ENCODE measurements at regions not wholly inside any gene's neighbourhood (a gene's known extent, or its start where the extent isn't known, plus 50 kb on each side); places are given as distances from the start of the nearest gene placed in this dataset.

- Histone ChIP-seq H3K9me2 (ENCODE audit: insufficient read depth) (peaks cover 15% of the 10 kb centered on the region; the same call in 1 of the 2 replicates), H3K27me3 (ENCODE audit: insufficient read depth) (no peaks in the 10 kb centered on the region), H4K20me1 (replicated peaks; ENCODE audit: insufficient read depth) (no peaks in the 10 kb centered on the region), H2AFZ (no peak overlapping the region), H3K79me2 (replicated peaks; ENCODE audit: insufficient read depth) (no peaks in the 10 kb centered on the region), H3F3A (replicated peaks; ENCODE audit: low read depth) (no peaks in the 10 kb centered on the region), H3K27ac (ENCODE audit: low read depth) (no peak overlapping the region), H3K4me3 (no peak overlapping the region), H3K4me1 (ENCODE audit: insufficient read depth) (no peaks in the 10 kb centered on the region), H3K4me2 (no peak overlapping the region), H3K36me3 (ENCODE audit: insufficient read depth) (no peaks in the 10 kb centered on the region)
- peaks cover 3% of the 10 kb centered on the region for H3K36me3 Mint-ChIP-seq (ENCODE audit: low read depth)
- H3K4me3 Mint-ChIP-seq: no peak overlapping the region
- peaks cover 12% of the 10 kb centered on the region for H3K9me3 Mint-ChIP-seq
- TF ChIP-seq ETS1 (IDR thresholded peaks at IDR 0.05) (no peak), EZH2phosphoT487 (IDR thresholded peaks at IDR 0.05; ENCODE audit: unreplicated experiment) (no peak), POLR2AphosphoS5 (IDR thresholded peaks at IDR 0.05; ENCODE audit: low read depth) (no peak), ZNF462 (CRISPR knock-in tag; IDR thresholded peaks at IDR 0.05) (no peak), JUNB (IDR thresholded peaks at IDR 0.05; ENCODE audit: unreplicated experiment) (no peak), ZNF331 (CRISPR knock-in tag; IDR thresholded peaks at IDR 0.05; ENCODE audit: low read depth) (no peak), EZH2 (IDR thresholded peaks at IDR 0.05; ENCODE audit: low read depth, unreplicated experiment) (no peak), REST (IDR thresholded peaks at IDR 0.05; ENCODE audit: unreplicated experiment) (no peak), ZNF114 (CRISPR knock-in tag; IDR thresholded peaks at IDR 0.05) (no peak), CREB1 (CRISPR knock-in tag; IDR thresholded peaks at IDR 0.05; ENCODE audit: low read depth) (no peak), CTCF (conservative IDR thresholded peaks at IDR 0.05; ENCODE audit: low read depth in 2 of 2) (no peak), NANOG (IDR thresholded peaks at IDR 0.05; ENCODE audit: borderline replicate concordance) (no peak), STAT1 (IDR thresholded peaks at IDR 0.05; ENCODE audit: unreplicated experiment) (no peak)
- DNase-seq (ENCODE audit: low spot score) (no peak), ATAC-seq (no peak)
- no peak overlapping the region for H3K27ac Mint-ChIP-seq
- peaks cover 2% of the 10 kb centered on the region for H3K27me3 Mint-ChIP-seq (ENCODE audit: insufficient read depth, low read depth, poor library complexity)
- no peaks in the 10 kb centered on the region for H3K4me1 Mint-ChIP-seq
Observed at GRCh38 chr13:42383025-42383424, 111.1 kb downstream of the AKAP11 start.
